ENCODE measurements at regions not wholly inside any gene's neighbourhood (a gene's known extent, or its start where the extent isn't known, plus 50 kb on each side); places are given as distances from the start of the nearest gene placed in this dataset.

- TF ChIP-seq E2F4 (CRISPR knock-in tag; IDR thresholded peaks at IDR 0.05; ENCODE audit: borderline replicate concordance, low read depth) (no peak), ZNF317 (CRISPR knock-in tag; IDR thresholded peaks at IDR 0.05; ENCODE audit: borderline replicate concordance, low read depth) (no peak), MLX (CRISPR knock-in tag; IDR thresholded peaks at IDR 0.05) (no peak), ZNF512 (CRISPR knock-in tag; IDR thresholded peaks at IDR 0.05; ENCODE audit: borderline replicate concordance) (no peak), ATF2 (CRISPR knock-in tag; IDR thresholded peaks at IDR 0.05; ENCODE audit: borderline replicate concordance, low read depth) (no peak)
- TF ChIP-seq, protein P1, sequence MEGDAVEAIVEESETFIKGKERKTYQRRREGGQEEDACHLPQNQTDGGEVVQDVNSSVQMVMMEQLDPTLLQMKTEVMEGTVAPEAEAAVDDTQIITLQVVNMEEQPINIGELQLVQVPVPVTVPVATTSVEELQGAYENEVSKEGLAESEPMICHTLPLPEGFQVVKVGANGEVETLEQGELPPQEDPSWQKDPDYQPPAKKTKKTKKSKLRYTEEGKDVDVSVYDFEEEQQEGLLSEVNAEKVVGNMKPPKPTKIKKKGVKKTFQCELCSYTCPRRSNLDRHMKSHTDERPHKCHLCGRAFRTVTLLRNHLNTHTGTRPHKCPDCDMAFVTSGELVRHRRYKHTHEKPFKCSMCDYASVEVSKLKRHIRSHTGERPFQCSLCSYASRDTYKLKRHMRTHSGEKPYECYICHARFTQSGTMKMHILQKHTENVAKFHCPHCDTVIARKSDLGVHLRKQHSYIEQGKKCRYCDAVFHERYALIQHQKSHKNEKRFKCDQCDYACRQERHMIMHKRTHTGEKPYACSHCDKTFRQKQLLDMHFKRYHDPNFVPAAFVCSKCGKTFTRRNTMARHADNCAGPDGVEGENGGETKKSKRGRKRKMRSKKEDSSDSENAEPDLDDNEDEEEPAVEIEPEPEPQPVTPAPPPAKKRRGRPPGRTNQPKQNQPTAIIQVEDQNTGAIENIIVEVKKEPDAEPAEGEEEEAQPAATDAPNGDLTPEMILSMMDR (IDR thresholded peaks at IDR 0.05), result no peak
- TF ChIP-seq, protein P2, sequence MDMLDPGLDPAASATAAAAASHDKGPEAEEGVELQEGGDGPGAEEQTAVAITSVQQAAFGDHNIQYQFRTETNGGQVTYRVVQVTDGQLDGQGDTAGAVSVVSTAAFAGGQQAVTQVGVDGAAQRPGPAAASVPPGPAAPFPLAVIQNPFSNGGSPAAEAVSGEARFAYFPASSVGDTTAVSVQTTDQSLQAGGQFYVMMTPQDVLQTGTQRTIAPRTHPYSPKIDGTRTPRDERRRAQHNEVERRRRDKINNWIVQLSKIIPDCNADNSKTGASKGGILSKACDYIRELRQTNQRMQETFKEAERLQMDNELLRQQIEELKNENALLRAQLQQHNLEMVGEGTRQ (CRISPR knock-in tag; IDR thresholded peaks at IDR 0.05), result no peak
- TF ChIP-seq, protein P3, sequence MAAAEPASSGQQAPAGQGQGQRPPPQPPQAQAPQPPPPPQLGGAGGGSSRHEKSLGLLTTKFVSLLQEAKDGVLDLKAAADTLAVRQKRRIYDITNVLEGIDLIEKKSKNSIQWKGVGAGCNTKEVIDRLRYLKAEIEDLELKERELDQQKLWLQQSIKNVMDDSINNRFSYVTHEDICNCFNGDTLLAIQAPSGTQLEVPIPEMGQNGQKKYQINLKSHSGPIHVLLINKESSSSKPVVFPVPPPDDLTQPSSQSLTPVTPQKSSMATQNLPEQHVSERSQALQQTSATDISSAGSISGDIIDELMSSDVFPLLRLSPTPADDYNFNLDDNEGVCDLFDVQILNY (CRISPR knock-in tag; IDR thresholded peaks at IDR 0.05), result no peak
- TF ChIP-seq, protein P4, sequence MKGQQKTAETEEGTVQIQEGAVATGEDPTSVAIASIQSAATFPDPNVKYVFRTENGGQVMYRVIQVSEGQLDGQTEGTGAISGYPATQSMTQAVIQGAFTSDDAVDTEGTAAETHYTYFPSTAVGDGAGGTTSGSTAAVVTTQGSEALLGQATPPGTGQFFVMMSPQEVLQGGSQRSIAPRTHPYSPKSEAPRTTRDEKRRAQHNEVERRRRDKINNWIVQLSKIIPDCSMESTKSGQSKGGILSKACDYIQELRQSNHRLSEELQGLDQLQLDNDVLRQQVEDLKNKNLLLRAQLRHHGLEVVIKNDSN (CRISPR knock-in tag; IDR thresholded peaks at IDR 0.05), result no peak
Observed at GRCh38 chr2:23015651-23016200, 369.3 kb upstream of the KLHL29 start.

Measured in WTC11 (cell line).